Coronary artery (tissue), 2 donors: ENCODE measurements at regions not wholly inside any gene's neighbourhood (a gene's known extent, or its start where the extent isn't known, plus 50 kb on each side); places are given as distances from the start of the nearest gene placed in this dataset.
"Not testable (repeated sequence)": the region's sequence is repeated elsewhere in the genome, so short reads cannot be mapped to it uniquely, and the experiment has no call there.

Experiments
- DNase-seq: peaks from one replicate; pipeline ENCODE4 v3.0.0-alpha.2; 2017; ENCODE audit warnings: low spot score
- H3K27ac ChIP-seq, 2 donors: fragments of 200-600 bp; sonication (generic); one replicate each; pipeline ENCODE4 v1.5.1; 2016 to 2019
- H3K4me3 ChIP-seq: fragments of 200-600 bp; sonication (generic); 2 replicates; pipeline ENCODE4 v1.5.1; 2016; ENCODE audit warnings: mild to moderate bottlenecking, moderate library complexity
- CTCF ChIP-seq: fragments of 200-600 bp; sonication (generic); IDR thresholded peaks from one replicate; pipeline ENCODE4 v1.5.1; 2019; ENCODE audit warnings: antibody characterized with exemption

- no peak for TF ChIP-seq CTCF
- H3K27ac ChIP-seq: no peak overlapping the region
- no peak overlapping the region for H3K4me3 ChIP-seq
- no peak for DNase-seq
Observed at GRCh38 chr13:60679928-60680694, 283.1 kb downstream of the TDRD3 start.

GRCh38 chr13:60679131-60679530 lies 282.1 kb downstream of the TDRD3 start:
- Histone ChIP-seq H3K27ac (no peak overlapping the region), H3K4me3 (no peak overlapping the region)
- DNase-seq: no peak
- no peak for TF ChIP-seq CTCF

- Histone ChIP-seq H3K27ac (no peak overlapping the region), H3K4me3 (no peak overlapping the region)
- DNase-seq: no peak
- TF ChIP-seq CTCF: no peak
Observed at GRCh38 chr13:60671386-60671785, 274.4 kb downstream of the TDRD3 start.

GRCh38 chr13:60663788-60664187 lies 266.8 kb downstream of the TDRD3 start:
- H3K27ac ChIP-seq: no peak overlapping the region
- H3K4me3 ChIP-seq: no peak overlapping the region
- no peak for DNase-seq
- TF ChIP-seq CTCF: no peak

- TF ChIP-seq CTCF: no peak
- no peak overlapping the region for H3K27ac ChIP-seq
- no peak for DNase-seq
- H3K4me3 ChIP-seq: no peak overlapping the region
Observed at GRCh38 chr13:60662595-60662994, 265.6 kb downstream of the TDRD3 start.

GRCh38 chr13:60661521-60661920 lies 264.5 kb downstream of the TDRD3 start:
- H3K4me3 ChIP-seq: no peak overlapping the region
- no peak overlapping the region for H3K27ac ChIP-seq
- TF ChIP-seq CTCF: no peak
- DNase-seq: no peak

- H3K4me3 ChIP-seq, DNase-seq, H3K27ac ChIP-seq: not testable (repeated sequence)
Observed at GRCh38 chr13:60657586-60657985, 260.6 kb downstream of the TDRD3 start.
